ENCODE measurements at regions not wholly inside any gene's neighbourhood (a gene's known extent, or its start where the extent isn't known, plus 50 kb on each side); places are given as distances from the start of the nearest gene placed in this dataset.

GRCh38 chr18:24530630-24531111 is 70.2 kb downstream of the HRH4 start:
- DNase-seq (ENCODE audit: low spot score): peak; percentile 82

GRCh38 chr18:24534271-24534670 is 73.8 kb downstream of the HRH4 start:
- DNase-seq (ENCODE audit: low spot score): no peak

GRCh38 chr18:24534737-24535136 is 74.3 kb downstream of the HRH4 start:
- DNase-seq (ENCODE audit: low spot score): no peak

GRCh38 chr18:24535527-24536295 is 75.3 kb downstream of the HRH4 start:
- DNase-seq (ENCODE audit: low spot score): no peak

GRCh38 chr18:24536326-24536725 is 75.9 kb downstream of the HRH4 start:
- no peak for DNase-seq (ENCODE audit: low spot score)

GRCh38 chr18:24536834-24537233 is 76.4 kb downstream of the HRH4 start:
- DNase-seq (ENCODE audit: low spot score): no peak

GRCh38 chr18:24538414-24539264 is 78.2 kb downstream of the HRH4 start:
- no peak for DNase-seq (ENCODE audit: low spot score)

GRCh38 chr18:24539866-24540617 is 79.6 kb downstream of the HRH4 start:
- DNase-seq (ENCODE audit: low spot score): no peak

- DNase-seq (ENCODE audit: low spot score): no peak
Measured at GRCh38 chr18:24540896-24541295, 80.5 kb downstream of the HRH4 start.

GRCh38 chr18:24543086-24543794 is 82.8 kb downstream of the HRH4 start:
- DNase-seq (ENCODE audit: low spot score): no peak

- DNase-seq (ENCODE audit: low spot score): no peak
Measured at GRCh38 chr18:24543795-24544498, 83.5 kb downstream of the HRH4 start.

GRCh38 chr18:24544949-24545348 is 84.5 kb downstream of the HRH4 start:
- no peak for DNase-seq (ENCODE audit: low spot score)

GRCh38 chr18:24545651-24546050 is 85.2 kb downstream of the HRH4 start:
- DNase-seq (ENCODE audit: low spot score): no peak

GRCh38 chr18:24546307-24546706 is 85.9 kb downstream of the HRH4 start:
- no peak for DNase-seq (ENCODE audit: low spot score)

- no peak for DNase-seq (ENCODE audit: low spot score)
Measured at GRCh38 chr18:24548583-24548982, 88.1 kb downstream of the HRH4 start.

GRCh38 chr18:24552218-24552617 is 91.8 kb downstream of the HRH4 start:
- no peak for DNase-seq (ENCODE audit: low spot score)

- no peak for DNase-seq (ENCODE audit: low spot score)
Measured at GRCh38 chr18:24553571-24554285, 93.3 kb downstream of the HRH4 start.

- no peak for DNase-seq (ENCODE audit: low spot score)
Measured at GRCh38 chr18:24558403-24558802, 98.0 kb downstream of the HRH4 start.

- DNase-seq (ENCODE audit: low spot score): no peak
Measured at GRCh38 chr18:24559526-24559925, 99.1 kb downstream of the HRH4 start.

GRCh38 chr18:24560511-24560981 is 100.1 kb downstream of the HRH4 start:
- DNase-seq (ENCODE audit: low spot score): peak; percentile 66

All from putamen (tissue), 1 donor.